KOPT-K1 (cell line): ENCODE measurements at regions not wholly inside any gene's neighbourhood (a gene's known extent, or its start where the extent isn't known, plus 50 kb on each side); places are given as distances from the start of the nearest gene placed in this dataset.

Experiments used
- H3K27ac ChIP-seq: fragments of 200-600 bp; sonication (generic); 2 replicates; pipeline ENCODE4 v1.5.1; 2016; ENCODE audit warnings: antibody characterized with exemption, mild to moderate bottlenecking, low read depth, low read length; ENCODE audit not compliant: poor library complexity, severe bottlenecking
- H3K36me3 ChIP-seq: fragments of 200-600 bp; sonication (generic); 2 replicates; pipeline ENCODE4 v1.5.1; 2017; ENCODE audit warnings: antibody characterized with exemption, mild to moderate bottlenecking, low read length, moderate library complexity; ENCODE audit not compliant: insufficient read depth
- H3K9me3 ChIP-seq: fragments of 200-600 bp; sonication (generic); 2 replicates; pipeline ENCODE4 v1.5.1; 2017; ENCODE audit warnings: antibody characterized with exemption, low read length, mild to moderate bottlenecking; ENCODE audit not compliant: insufficient read depth, poor library complexity, severe bottlenecking

- no peaks in the 10 kb centered on the region for H3K36me3 ChIP-seq
- H3K9me3 ChIP-seq = no peaks in the 10 kb centered on the region
- H3K27ac ChIP-seq = no peak overlapping the region
Measured at GRCh38 chrY:21256820-21257219, 254.3 kb upstream of the RBMY1B start.

DNA sequence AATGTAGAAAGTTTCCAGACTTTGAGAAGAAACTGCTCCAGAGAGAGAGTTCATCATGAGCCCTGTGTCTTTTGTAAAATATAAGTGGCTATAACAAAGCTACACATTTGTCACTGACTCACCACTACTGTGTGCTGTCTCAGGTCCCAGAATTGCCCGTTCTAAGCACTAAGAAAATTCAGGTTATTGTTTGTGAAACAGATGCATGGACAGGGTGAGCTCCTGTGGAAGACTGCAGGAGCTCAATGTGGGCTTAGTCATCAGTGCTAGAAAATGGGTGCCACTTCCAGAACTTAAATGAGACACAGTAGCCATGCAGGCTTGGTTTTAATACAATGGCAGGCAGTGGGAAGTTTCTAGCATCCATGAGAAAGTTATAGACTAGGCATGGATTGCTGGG, 251.4 kb upstream of the RBMY1B start:
- no peak overlapping the region for H3K27ac ChIP-seq
- no peaks in the 10 kb centered on the region for H3K36me3 ChIP-seq
- H3K9me3 ChIP-seq = no peaks in the 10 kb centered on the region

- H3K36me3 ChIP-seq = no peaks in the 10 kb centered on the region
- no peak overlapping the region for H3K27ac ChIP-seq
- no peaks in the 10 kb centered on the region for H3K9me3 ChIP-seq
Measured at GRCh38 chrY:21260325-21260724, 250.8 kb upstream of the RBMY1B start.

- Histone ChIP-seq H3K36me3 (no peaks in the 10 kb centered on the region), H3K9me3 (no peaks in the 10 kb centered on the region), H3K27ac (no peak overlapping the region)
Measured at GRCh38 chrY:21261158-21261557, 250.0 kb upstream of the RBMY1B start.

- H3K27ac ChIP-seq = no peak overlapping the region
- H3K9me3 ChIP-seq = no peaks in the 10 kb centered on the region
Measured at GRCh38 chrY:21266751-21267150, 244.4 kb upstream of the RBMY1B start.

GRCh38 chrY:21267164-21267563, 244.0 kb upstream of the RBMY1B start:
- no peaks in the 10 kb centered on the region for H3K9me3 ChIP-seq
- no peak overlapping the region for H3K27ac ChIP-seq

More at GRCh38 chrY:21266751-21267150, 244.4 kb upstream of the RBMY1B start:
- H3K36me3 ChIP-seq = no peaks in the 10 kb centered on the region

GRCh38 chrY:21287769-21288168, 223.4 kb upstream of the RBMY1B start:
- Histone ChIP-seq H3K9me3 (no peaks in the 10 kb centered on the region), H3K27ac (no peak overlapping the region), H3K36me3 (no peaks in the 10 kb centered on the region)

More at GRCh38 chrY:21267164-21267563, 244.0 kb upstream of the RBMY1B start:
- H3K36me3 ChIP-seq = no peaks in the 10 kb centered on the region

DNA sequence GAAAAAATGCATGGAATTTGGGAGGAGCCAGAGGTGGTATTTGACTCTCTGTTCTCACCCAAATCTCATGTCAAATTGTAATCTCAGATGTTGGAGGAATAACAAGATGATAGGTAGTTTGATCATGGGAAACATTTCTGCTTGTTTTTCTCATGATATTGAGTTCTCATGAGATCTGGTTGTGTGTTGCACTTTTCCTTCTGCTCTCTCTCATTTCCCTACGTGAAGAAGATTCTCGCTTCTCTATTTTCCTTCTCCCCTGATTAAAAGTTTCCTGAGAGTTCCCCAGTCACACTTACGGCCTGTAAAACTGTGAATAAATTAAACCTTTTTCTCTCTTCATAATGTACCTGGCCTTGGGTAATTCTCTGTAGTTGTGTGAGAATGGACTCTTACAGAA, 222.2 kb upstream of the RBMY1B start:
- Histone ChIP-seq H3K36me3 (no peaks in the 10 kb centered on the region), H3K27ac (no peak overlapping the region), H3K9me3 (no peaks in the 10 kb centered on the region)

DNA sequence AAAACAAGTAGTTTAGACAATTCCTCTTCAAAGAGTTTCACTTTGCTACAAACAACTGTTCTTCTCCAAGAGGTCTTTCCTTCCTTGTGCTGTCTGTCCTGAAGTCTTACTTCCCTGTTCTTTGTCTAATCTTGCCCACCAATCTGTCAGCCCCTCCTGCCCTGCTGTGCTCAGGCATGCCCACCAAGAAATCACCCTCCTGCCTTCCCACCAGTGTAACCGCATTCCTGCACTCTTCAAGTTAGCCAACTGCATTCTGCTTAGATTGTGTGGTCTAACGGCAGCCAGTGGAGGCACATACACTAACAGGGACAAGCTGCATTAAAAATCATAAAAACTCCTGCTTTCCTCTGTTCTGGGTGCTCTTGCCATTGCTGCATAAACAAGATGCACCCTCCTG, 215.9 kb upstream of the RBMY1B start:
- H3K9me3 ChIP-seq = no peaks in the 10 kb centered on the region

GRCh38 chrY:21302278-21302677, 208.9 kb upstream of the RBMY1B start:
- Histone ChIP-seq H3K27ac (no peak overlapping the region), H3K9me3 (no peaks in the 10 kb centered on the region)

More for the DNA sequence above, 215.9 kb upstream of the RBMY1B start:
- H3K36me3 ChIP-seq = no peaks in the 10 kb centered on the region
- H3K27ac ChIP-seq = no peak overlapping the region

GRCh38 chrY:21315366-21315765, 195.8 kb upstream of the RBMY1B start:
- H3K9me3 ChIP-seq = no peaks in the 10 kb centered on the region

More at GRCh38 chrY:21302278-21302677, 208.9 kb upstream of the RBMY1B start:
- no peaks in the 10 kb centered on the region for H3K36me3 ChIP-seq

More at GRCh38 chrY:21315366-21315765, 195.8 kb upstream of the RBMY1B start:
- H3K27ac ChIP-seq = no peak overlapping the region
- H3K36me3 ChIP-seq = no peaks in the 10 kb centered on the region
